HepG2 (cell line): ENCODE measurements at regions not wholly inside any gene's neighbourhood (a gene's known extent, or its start where the extent isn't known, plus 50 kb on each side); places are given as distances from the start of the nearest gene placed in this dataset.

Experiments used
- AGO2 ChIP-seq: fragments of 200-400 bp; formaldehyde crosslinking; optimal IDR thresholded peaks from 2 replicates; pipeline ENCODE3; 2017; ENCODE audit warnings: mild to moderate bottlenecking, low read depth, low read length, moderate library complexity
- GPBP1L1 ChIP-seq: sonication (generic); formaldehyde crosslinking; IDR thresholded peaks from 2 replicates; pipeline ENCODE4 v1.5.0; 2020; ENCODE audit warnings: mild to moderate bottlenecking, missing genetic modification reagents
- JUN ChIP-seq: sonication (generic); formaldehyde crosslinking; IDR thresholded peaks from 2 replicates; pipeline ENCODE4 v1.4.0; 2020; ENCODE audit warnings: mild to moderate bottlenecking, missing genetic modification reagents
- KDM4B ChIP-seq: sonication (generic); formaldehyde crosslinking; IDR thresholded peaks from 2 replicates; pipeline ENCODE4 v1.4.0; 2020; ENCODE audit warnings: missing genetic modification reagents
- KLF11 ChIP-seq: IDR thresholded peaks from 2 replicates; pipeline ENCODE4 v1.6.1; 2016; ENCODE audit warnings: missing compliant biosample characterization
- KMT2A ChIP-seq: sonication (generic); formaldehyde crosslinking; IDR thresholded peaks from 2 replicates; pipeline ENCODE4 v1.4.0; 2020; ENCODE audit warnings: missing genetic modification reagents
- NR2C2 ChIP-seq: sonication (generic); formaldehyde crosslinking; IDR thresholded peaks from 2 replicates; pipeline ENCODE4 v1.4.0; 2020; ENCODE audit warnings: missing genetic modification reagents, mild to moderate bottlenecking, moderate library complexity, borderline replicate concordance
- NR2F6 ChIP-seq, 2 experiments: IDR thresholded peaks; 2 replicates each; pipeline ENCODE4 v1.6.1; 2016; ENCODE audit warnings: antibody characterized with exemption in 1 of 2, mild to moderate bottlenecking in 1 of 2
- PHF8 ChIP-seq: sonication (generic); formaldehyde crosslinking; IDR thresholded peaks from 2 replicates; pipeline ENCODE4 v1.5.0; 2020; ENCODE audit warnings: missing genetic modification reagents
- RAD21 ChIP-seq: fragments of 450-650 bp; formaldehyde crosslinking; IDR thresholded peaks from 2 replicates; pipeline ENCODE4 v1.5.0; 2020; ENCODE audit warnings: mild to moderate bottlenecking
- SP140L ChIP-seq: sonication (generic); formaldehyde crosslinking; IDR thresholded peaks from 2 replicates; pipeline ENCODE4 v1.4.0; 2020; ENCODE audit warnings: missing genetic modification reagents, borderline replicate concordance
- ZNF335 ChIP-seq: sonication (generic); formaldehyde crosslinking; IDR thresholded peaks from 2 replicates; pipeline ENCODE4 v1.4.0; 2020; ENCODE audit warnings: missing genetic modification reagents
- ZNF552 ChIP-seq: sonication (generic); formaldehyde crosslinking; IDR thresholded peaks from 2 replicates; pipeline ENCODE4 v1.9.0; 2022; ENCODE audit warnings: missing genetic modification reagents, mild to moderate bottlenecking, borderline replicate concordance
- ZNF605 ChIP-seq: sonication (generic); formaldehyde crosslinking; IDR thresholded peaks from 2 replicates; pipeline ENCODE4 v1.8.0; 2022; ENCODE audit warnings: mild to moderate bottlenecking, missing genetic modification reagents
- ZNF75D ChIP-seq: sonication (generic); formaldehyde crosslinking; IDR thresholded peaks from 2 replicates; pipeline ENCODE4 v1.8.1; 2023; ENCODE audit warnings: missing genetic modification reagents, mild to moderate bottlenecking, borderline replicate concordance
- ZNF788 ChIP-seq: sonication (generic); formaldehyde crosslinking; IDR thresholded peaks from 2 replicates; pipeline ENCODE4 v1.5.0; 2020; ENCODE audit warnings: mild to moderate bottlenecking, missing genetic modification reagents, borderline replicate concordance
- TF ChIP-seq, protein P1 (sequence below): sonication (generic); formaldehyde crosslinking; IDR thresholded peaks from 2 replicates; pipeline ENCODE4 v1.8.1; 2023; ENCODE audit warnings: missing genetic modification reagents, inconsistent platforms, borderline replicate concordance
- TF ChIP-seq, protein P2 (sequence below): sonication (generic); formaldehyde crosslinking; conservative IDR thresholded peaks from 2 replicates; pipeline ENCODE4 v1.4.0; 2020; ENCODE audit warnings: mild to moderate bottlenecking, missing genetic modification reagents, moderate library complexity
- TF ChIP-seq, protein P3 (sequence below): sonication (generic); formaldehyde crosslinking; IDR thresholded peaks from 2 replicates; pipeline ENCODE4 v1.9.0; 2021; ENCODE audit warnings: missing genetic modification reagents, borderline replicate concordance
- TF ChIP-seq, protein P4 (sequence below): IDR thresholded peaks from 2 replicates; pipeline ENCODE4 v1.6.1; 2012; ENCODE audit warnings: inconsistent platforms

GRCh38 chr6:37105148-37106050, 64.6 kb upstream of the PIM1 start (continued):
- TF ChIP-seq, protein P1, sequence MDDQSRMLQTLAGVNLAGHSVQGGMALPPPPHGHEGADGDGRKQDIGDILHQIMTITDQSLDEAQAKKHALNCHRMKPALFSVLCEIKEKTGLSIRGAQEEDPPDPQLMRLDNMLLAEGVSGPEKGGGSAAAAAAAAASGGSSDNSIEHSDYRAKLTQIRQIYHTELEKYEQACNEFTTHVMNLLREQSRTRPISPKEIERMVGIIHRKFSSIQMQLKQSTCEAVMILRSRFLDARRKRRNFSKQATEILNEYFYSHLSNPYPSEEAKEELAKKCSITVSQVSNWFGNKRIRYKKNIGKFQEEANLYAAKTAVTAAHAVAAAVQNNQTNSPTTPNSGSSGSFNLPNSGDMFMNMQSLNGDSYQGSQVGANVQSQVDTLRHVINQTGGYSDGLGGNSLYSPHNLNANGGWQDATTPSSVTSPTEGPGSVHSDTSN = no peak
- no peak for TF ChIP-seq KLF11 (CRISPR knock-in tag)
- TF ChIP-seq AGO2 = no peak
- peak; percentile 76; the same call in 1 of the 2 replicates for TF ChIP-seq KDM4B
- no peak for TF ChIP-seq NR2C2 (CRISPR knock-in tag)
- TF ChIP-seq ZNF75D (CRISPR knock-in tag) = no peak
- TF ChIP-seq ZNF788 (CRISPR knock-in tag) = 0 out of 2 replicates have a peak, but pooled peaks have one; percentile 52
- TF ChIP-seq, protein P2, sequence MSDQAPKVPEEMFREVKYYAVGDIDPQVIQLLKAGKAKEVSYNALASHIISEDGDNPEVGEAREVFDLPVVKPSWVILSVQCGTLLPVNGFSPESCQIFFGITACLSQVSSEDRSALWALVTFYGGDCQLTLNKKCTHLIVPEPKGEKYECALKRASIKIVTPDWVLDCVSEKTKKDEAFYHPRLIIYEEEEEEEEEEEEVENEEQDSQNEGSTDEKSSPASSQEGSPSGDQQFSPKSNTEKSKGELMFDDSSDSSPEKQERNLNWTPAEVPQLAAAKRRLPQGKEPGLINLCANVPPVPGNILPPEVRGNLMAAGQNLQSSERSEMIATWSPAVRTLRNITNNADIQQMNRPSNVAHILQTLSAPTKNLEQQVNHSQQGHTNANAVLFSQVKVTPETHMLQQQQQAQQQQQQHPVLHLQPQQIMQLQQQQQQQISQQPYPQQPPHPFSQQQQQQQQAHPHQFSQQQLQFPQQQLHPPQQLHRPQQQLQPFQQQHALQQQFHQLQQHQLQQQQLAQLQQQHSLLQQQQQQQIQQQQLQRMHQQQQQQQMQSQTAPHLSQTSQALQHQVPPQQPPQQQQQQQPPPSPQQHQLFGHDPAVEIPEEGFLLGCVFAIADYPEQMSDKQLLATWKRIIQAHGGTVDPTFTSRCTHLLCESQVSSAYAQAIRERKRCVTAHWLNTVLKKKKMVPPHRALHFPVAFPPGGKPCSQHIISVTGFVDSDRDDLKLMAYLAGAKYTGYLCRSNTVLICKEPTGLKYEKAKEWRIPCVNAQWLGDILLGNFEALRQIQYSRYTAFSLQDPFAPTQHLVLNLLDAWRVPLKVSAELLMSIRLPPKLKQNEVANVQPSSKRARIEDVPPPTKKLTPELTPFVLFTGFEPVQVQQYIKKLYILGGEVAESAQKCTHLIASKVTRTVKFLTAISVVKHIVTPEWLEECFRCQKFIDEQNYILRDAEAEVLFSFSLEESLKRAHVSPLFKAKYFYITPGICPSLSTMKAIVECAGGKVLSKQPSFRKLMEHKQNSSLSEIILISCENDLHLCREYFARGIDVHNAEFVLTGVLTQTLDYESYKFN = peak; percentile 95
- TF ChIP-seq ZNF335 (CRISPR knock-in tag) = no peak
- TF ChIP-seq RAD21 = no peak
- no peak for TF ChIP-seq KMT2A (CRISPR knock-in tag)
- TF ChIP-seq, protein P3, sequence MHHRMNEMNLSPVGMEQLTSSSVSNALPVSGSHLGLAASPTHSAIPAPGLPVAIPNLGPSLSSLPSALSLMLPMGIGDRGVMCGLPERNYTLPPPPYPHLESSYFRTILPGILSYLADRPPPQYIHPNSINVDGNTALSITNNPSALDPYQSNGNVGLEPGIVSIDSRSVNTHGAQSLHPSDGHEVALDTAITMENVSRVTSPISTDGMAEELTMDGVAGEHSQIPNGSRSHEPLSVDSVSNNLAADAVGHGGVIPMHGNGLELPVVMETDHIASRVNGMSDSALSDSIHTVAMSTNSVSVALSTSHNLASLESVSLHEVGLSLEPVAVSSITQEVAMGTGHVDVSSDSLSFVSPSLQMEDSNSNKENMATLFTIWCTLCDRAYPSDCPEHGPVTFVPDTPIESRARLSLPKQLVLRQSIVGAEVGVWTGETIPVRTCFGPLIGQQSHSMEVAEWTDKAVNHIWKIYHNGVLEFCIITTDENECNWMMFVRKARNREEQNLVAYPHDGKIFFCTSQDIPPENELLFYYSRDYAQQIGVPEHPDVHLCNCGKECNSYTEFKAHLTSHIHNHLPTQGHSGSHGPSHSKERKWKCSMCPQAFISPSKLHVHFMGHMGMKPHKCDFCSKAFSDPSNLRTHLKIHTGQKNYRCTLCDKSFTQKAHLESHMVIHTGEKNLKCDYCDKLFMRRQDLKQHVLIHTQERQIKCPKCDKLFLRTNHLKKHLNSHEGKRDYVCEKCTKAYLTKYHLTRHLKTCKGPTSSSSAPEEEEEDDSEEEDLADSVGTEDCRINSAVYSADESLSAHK (CRISPR knock-in tag) = no peak
- no peak for TF ChIP-seq PHF8 (CRISPR knock-in tag)
- TF ChIP-seq SP140L = no peak
- no peak for TF ChIP-seq JUN (CRISPR knock-in tag)
- TF ChIP-seq NR2F6 (IDR thresholded peaks at IDR 0.05) = peak; percentile 90
- TF ChIP-seq NR2F6 (CRISPR knock-in tag; IDR thresholded peaks at IDR 0.05) = peak; percentile 93
- no peak for TF ChIP-seq GPBP1L1
- TF ChIP-seq ZNF552 (CRISPR knock-in tag) = no peak
- no peak; the same call in 1 of the 2 replicates for TF ChIP-seq ZNF605 (CRISPR knock-in tag)
- TF ChIP-seq, protein P4, sequence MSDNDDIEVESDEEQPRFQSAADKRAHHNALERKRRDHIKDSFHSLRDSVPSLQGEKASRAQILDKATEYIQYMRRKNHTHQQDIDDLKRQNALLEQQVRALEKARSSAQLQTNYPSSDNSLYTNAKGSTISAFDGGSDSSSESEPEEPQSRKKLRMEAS = peak; percentile 87
